GM12878 (cell line): ENCODE measurements at regions not wholly inside any gene's neighbourhood (a gene's known extent, or its start where the extent isn't known, plus 50 kb on each side); places are given as distances from the start of the nearest gene placed in this dataset.

Experiments used
- ATAC-seq: fragments of 200-7000 bp; cut with Tn5 transposase; 3 replicates; pipeline ENCODE4 v1.9.1; 2020; ENCODE audit warnings: mild to moderate bottlenecking, moderate library complexity
- BruUV-seq: library from RNA; stranded (reverse); fragments of 400-500 nt; replicated peaks from 2 replicates; lab custom pipeline; 2021; lab: Mats Ljungman, UMichigan
- CTCF ChIA-PET: fragments of 300-600 bp; sonication (Branson Sonifier 250); formaldehyde crosslinking; extraction: SDS; loops from one replicate; lab custom pipeline; 2021; ENCODE audit warnings: inconsistent platforms; lab: Yijun Ruan, JAX
- POLR2A ChIA-PET: fragments of 350-600 bp; formaldehyde crosslinking; extraction: SDS; loops from one replicate; lab custom pipeline; 2021; ENCODE audit warnings: inconsistent platforms; lab: Charles Lee
- RAD21 ChIA-PET: fragments of 300-600 bp; sonication (Branson Sonifier 250); formaldehyde crosslinking; loops from one replicate; lab custom pipeline; 2023; ENCODE audit warnings: antibody characterized with exemption; ENCODE audit not compliant: unreplicated experiment; lab: Charles Lee
- SMC1A ChIA-PET: fragments of 300-600 bp; sonication (Branson Sonifier 250); formaldehyde crosslinking; loops from one replicate; lab custom pipeline; 2023; ENCODE audit not compliant: unreplicated experiment, uncharacterized antibody; lab: Charles Lee
- DNase-seq: peaks from one replicate; pipeline ENCODE4 v3.0.0-alpha.2; 2011; ENCODE audit warnings: low read depth, low spot score
- FAIRE-seq: peaks from 3 replicates; lab custom pipeline; 2011; peaks lifted over from hg19 to GRCh38; lab: Jason Lieb, UNC
- H2AFZ ChIP-seq: 2 replicates; pipeline ENCODE4 v1.6.0; 2011; ENCODE audit warnings: low read depth, low read length, control low read depth; ENCODE audit not compliant: control insufficient read depth
- H3K27ac ChIP-seq: 2 replicates; pipeline ENCODE4 v1.5.1; 2011; ENCODE audit warnings: control low read depth; ENCODE audit not compliant: control insufficient read depth, insufficient read depth
- H3K27me3 ChIP-seq, 2 experiments: replicated peaks in 1 of 2; 2 replicates each; pipeline versions ENCODE4 v1.6.0 to v1.6.1; 2011; ENCODE audit warnings: low read length in 1 of 2; ENCODE audit not compliant: control insufficient read depth in 2 of 2, insufficient read depth in 2 of 2
- H3K36me3 ChIP-seq, 2 experiments: 2 replicates each; pipeline ENCODE4 v1.5.1; 2011; ENCODE audit warnings: low read length in 1 of 2; ENCODE audit not compliant: control insufficient read depth in 2 of 2, insufficient read depth in 2 of 2
- H3K4me1 ChIP-seq: 2 replicates; pipeline ENCODE4 v1.6.1; 2011; ENCODE audit warnings: mild to moderate bottlenecking, low read length, moderate library complexity, mixed read lengths; ENCODE audit not compliant: control insufficient read depth, insufficient read depth
- H3K4me2 ChIP-seq: 2 replicates; pipeline ENCODE4 v1.6.0; 2011; ENCODE audit warnings: control low read depth; ENCODE audit not compliant: control insufficient read depth, insufficient read depth
- H3K4me3 ChIP-seq: fragments of 200-600 bp; sonication (generic); 2 replicates; pipeline ENCODE4 v1.5.1; 2016
- H3K79me2 ChIP-seq: 2 replicates; pipeline ENCODE4 v1.6.0; 2011; ENCODE audit warnings: low read length; ENCODE audit not compliant: control insufficient read depth, insufficient read depth
- H3K9ac ChIP-seq: 2 replicates; pipeline ENCODE4 v1.8.0; 2011; ENCODE audit warnings: low read length, control low read depth, mixed read lengths; ENCODE audit not compliant: control insufficient read depth, insufficient read depth
- H3K9me3 ChIP-seq: replicated peaks from 3 replicates; pipeline ENCODE4 v1.5.1; 2011; ENCODE audit warnings: mild to moderate bottlenecking, low read length; ENCODE audit not compliant: control insufficient read depth, insufficient read depth
- H4K20me1 ChIP-seq: 2 replicates; pipeline ENCODE4 v1.6.0; 2011; ENCODE audit not compliant: control insufficient read depth, insufficient read depth
- ASH2L ChIP-seq: fragments of 300-600, 200-600 bp; sonication (generic); IDR thresholded peaks from 2 replicates; pipeline ENCODE4 v1.6.1; 2017; ENCODE audit warnings: low read depth, mild to moderate bottlenecking, borderline replicate concordance
- CBFB ChIP-seq: IDR thresholded peaks from 2 replicates; pipeline ENCODE4 v1.6.1; 2016; ENCODE audit warnings: antibody characterized with exemption, low read depth
- EED ChIP-seq: sonication (generic); IDR thresholded peaks from 2 replicates; pipeline ENCODE4 v1.6.1; 2016; ENCODE audit warnings: antibody characterized with exemption, low read depth
- GABPA ChIP-seq: IDR thresholded peaks from 2 replicates; pipeline ENCODE4 v1.6.1; 2014; ENCODE audit warnings: antibody characterized with exemption, low read depth, mild to moderate bottlenecking, inconsistent platforms
- PAX8 ChIP-seq: fragments of 450-650 bp; IDR thresholded peaks from 2 replicates; pipeline ENCODE4 v1.6.1; 2017; ENCODE audit warnings: mild to moderate bottlenecking, moderate library complexity
- PKNOX1 ChIP-seq: fragments of 450-650 bp; IDR thresholded peaks from 2 replicates; pipeline ENCODE4 v1.6.1; 2016; ENCODE audit warnings: mild to moderate bottlenecking
- PML ChIP-seq: IDR thresholded peaks from 2 replicates; pipeline ENCODE4 v1.6.1; 2012; ENCODE audit warnings: low read length, inconsistent platforms
- POLR2AphosphoS5 ChIP-seq: IDR thresholded peaks from 2 replicates; pipeline ENCODE4 v1.6.1; 2011; ENCODE audit warnings: mild to moderate bottlenecking, low read length, inconsistent platforms
- SIN3A ChIP-seq: IDR thresholded peaks from 2 replicates; pipeline ENCODE4 v1.6.1; 2012; ENCODE audit warnings: low read depth, low read length, improper control_type of control experiment
- SMAD5 ChIP-seq: IDR thresholded peaks from 2 replicates; pipeline ENCODE4 v1.6.1; 2016; ENCODE audit warnings: antibody characterized with exemption, low read depth
- STAT3 ChIP-seq: IDR thresholded peaks from 2 replicates; pipeline ENCODE4 v1.6.1; 2011; ENCODE audit warnings: low read depth, low read length, improper control_type of control experiment
- WGBS: methylation state at CpG from one replicate; pipeline ENCODE4 v1.1.6; 2016; ENCODE audit warnings: low lambda C conversion rate; ENCODE audit not compliant: insufficient replicate concordance, insufficient coverage; ENCODE audit errors: missing lambda C conversion rate; 5-methylcytosine and 5-hydroxymethylcytosine counted together
- in situ Hi-C: fragments of 300-500 bp; cut with MboI; formaldehyde crosslinking; loops from 9 replicates; pipeline ENCODE4 v1.14.3; 2018; ENCODE audit warnings: mixed read lengths
- intact Hi-C: fragments of 100-400 bp; cut with micrococcal nuclease; formaldehyde crosslinking; loops from one replicate; pipeline ENCODE4 v1.14.2; 2022; ENCODE audit not compliant: unreplicated experiment
- TF ChIP-seq, protein P1 (sequence below): fragments of 150-350 bp; IDR thresholded peaks from 2 replicates; pipeline ENCODE4 v1.6.1; 2016; ENCODE audit warnings: low read depth, low read length

DNA sequence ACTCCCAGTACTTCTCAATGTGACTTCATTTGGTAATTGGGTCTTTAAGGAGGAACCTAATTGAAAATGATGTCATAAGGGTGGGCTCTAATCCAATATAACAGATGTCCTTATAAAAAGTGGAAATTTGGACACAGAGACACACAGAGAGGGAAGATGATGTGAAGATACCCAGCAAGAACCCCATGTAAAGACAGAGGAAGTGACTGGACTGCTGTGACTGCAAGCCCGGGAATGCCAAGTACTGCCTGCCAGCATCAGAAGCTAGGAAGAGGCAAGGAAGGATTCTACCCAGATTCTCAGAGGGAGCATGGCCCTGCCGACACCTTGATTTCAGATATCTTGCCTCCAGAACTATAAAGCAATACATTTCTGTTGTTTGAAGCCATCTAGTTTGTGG lies 239.3 kb downstream of the KCTD12 start:
- ChIA-PET CTCF (no interaction called here), POLR2A (no interaction called here), SMC1A (no interaction called here), RAD21 (no interaction called here)
- TF ChIP-seq SIN3A (no peak), ASH2L (no peak), CBFB (no peak), GABPA (no peak), SMAD5 (no peak), EED (no peak), PKNOX1 (no peak), PML (no peak), PAX8 (no peak), STAT3 (no peak), POLR2AphosphoS5 (no peak)
- TF ChIP-seq, protein P1, sequence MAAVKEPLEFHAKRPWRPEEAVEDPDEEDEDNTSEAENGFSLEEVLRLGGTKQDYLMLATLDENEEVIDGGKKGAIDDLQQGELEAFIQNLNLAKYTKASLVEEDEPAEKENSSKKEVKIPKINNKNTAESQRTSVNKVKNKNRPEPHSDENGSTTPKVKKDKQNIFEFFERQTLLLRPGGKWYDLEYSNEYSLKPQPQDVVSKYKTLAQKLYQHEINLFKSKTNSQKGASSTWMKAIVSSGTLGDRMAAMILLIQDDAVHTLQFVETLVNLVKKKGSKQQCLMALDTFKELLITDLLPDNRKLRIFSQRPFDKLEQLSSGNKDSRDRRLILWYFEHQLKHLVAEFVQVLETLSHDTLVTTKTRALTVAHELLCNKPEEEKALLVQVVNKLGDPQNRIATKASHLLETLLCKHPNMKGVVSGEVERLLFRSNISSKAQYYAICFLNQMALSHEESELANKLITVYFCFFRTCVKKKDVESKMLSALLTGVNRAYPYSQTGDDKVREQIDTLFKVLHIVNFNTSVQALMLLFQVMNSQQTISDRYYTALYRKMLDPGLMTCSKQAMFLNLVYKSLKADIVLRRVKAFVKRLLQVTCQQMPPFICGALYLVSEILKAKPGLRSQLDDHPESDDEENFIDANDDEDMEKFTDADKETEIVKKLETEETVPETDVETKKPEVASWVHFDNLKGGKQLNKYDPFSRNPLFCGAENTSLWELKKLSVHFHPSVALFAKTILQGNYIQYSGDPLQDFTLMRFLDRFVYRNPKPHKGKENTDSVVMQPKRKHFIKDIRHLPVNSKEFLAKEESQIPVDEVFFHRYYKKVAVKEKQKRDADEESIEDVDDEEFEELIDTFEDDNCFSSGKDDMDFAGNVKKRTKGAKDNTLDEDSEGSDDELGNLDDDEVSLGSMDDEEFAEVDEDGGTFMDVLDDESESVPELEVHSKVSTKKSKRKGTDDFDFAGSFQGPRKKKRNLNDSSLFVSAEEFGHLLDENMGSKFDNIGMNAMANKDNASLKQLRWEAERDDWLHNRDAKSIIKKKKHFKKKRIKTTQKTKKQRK, result no peak
- Histone ChIP-seq H3K4me2 (no peak overlapping the region), H3K9ac (no peak overlapping the region), H3K4me3 (no peak overlapping the region), H3K4me1 (no peaks in the 10 kb centered on the region), H4K20me1 (no peaks in the 10 kb centered on the region), H3K27me3 (no peaks in the 10 kb centered on the region; a peak in 1 of 4 replicates), H3K9me3 (no peaks in the 10 kb centered on the region), H3K36me3 (no peaks in the 10 kb centered on the region), H3K27ac (no peak overlapping the region), H2AFZ (no peak overlapping the region), H3K79me2 (no peaks in the 10 kb centered on the region)
- ATAC-seq, result no peak
- BruUV-seq, result no TSS peak
- DNase-seq, result no peak
- in situ Hi-C loops, result no loop called here
- intact Hi-C loops, result no loop called here
- 45% methylated on average over 2 of the region's 2 CpGs for WGBS
- FAIRE-seq, result no peak
